ENCODE measurements at regions not wholly inside any gene's neighbourhood (a gene's known extent, or its start where the extent isn't known, plus 50 kb on each side); places are given as distances from the start of the nearest gene placed in this dataset.

DNA sequence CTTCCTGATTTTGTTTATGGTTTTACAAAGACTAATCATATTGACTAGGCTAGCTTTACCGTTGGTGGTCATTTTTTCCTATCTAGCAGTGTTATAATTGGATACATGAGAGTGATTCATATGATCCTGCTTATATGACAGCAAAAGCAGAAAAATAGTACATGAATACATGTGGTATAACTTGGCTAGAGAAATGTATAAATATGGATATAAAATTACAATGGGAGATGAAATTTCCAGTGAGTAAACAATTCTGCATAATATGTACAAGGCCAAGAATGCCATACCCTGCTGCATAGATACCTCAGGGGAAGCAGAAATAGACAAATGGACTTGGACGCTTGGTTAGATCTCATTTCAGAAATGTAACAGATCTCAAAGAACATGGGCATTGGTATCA is 103.1 kb downstream of the DTWD1 start:
- TF ChIP-seq, protein P1, sequence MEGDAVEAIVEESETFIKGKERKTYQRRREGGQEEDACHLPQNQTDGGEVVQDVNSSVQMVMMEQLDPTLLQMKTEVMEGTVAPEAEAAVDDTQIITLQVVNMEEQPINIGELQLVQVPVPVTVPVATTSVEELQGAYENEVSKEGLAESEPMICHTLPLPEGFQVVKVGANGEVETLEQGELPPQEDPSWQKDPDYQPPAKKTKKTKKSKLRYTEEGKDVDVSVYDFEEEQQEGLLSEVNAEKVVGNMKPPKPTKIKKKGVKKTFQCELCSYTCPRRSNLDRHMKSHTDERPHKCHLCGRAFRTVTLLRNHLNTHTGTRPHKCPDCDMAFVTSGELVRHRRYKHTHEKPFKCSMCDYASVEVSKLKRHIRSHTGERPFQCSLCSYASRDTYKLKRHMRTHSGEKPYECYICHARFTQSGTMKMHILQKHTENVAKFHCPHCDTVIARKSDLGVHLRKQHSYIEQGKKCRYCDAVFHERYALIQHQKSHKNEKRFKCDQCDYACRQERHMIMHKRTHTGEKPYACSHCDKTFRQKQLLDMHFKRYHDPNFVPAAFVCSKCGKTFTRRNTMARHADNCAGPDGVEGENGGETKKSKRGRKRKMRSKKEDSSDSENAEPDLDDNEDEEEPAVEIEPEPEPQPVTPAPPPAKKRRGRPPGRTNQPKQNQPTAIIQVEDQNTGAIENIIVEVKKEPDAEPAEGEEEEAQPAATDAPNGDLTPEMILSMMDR (conservative IDR thresholded peaks at IDR 0.05; ENCODE audit: low read length), result no peak
- TF ChIP-seq EZH2phosphoT487 (IDR thresholded peaks at IDR 0.05; ENCODE audit: borderline replicate concordance, low read depth, low read length), result no peak
